Cardiac muscle cell (in vitro differentiated cells and primary cell): ENCODE measurements at regions not wholly inside any gene's neighbourhood (a gene's known extent, or its start where the extent isn't known, plus 50 kb on each side); places are given as distances from the start of the nearest gene placed in this dataset.

Experiments
- DNase-seq, 2 donors: peaks; one replicate each; pipeline versions ENCODE4 v3.0.0 to v3.0.0-alpha.2; 2010 to 2017; ENCODE audit warnings: low read depth in 1 of 2, low spot score in 1 of 2
- H3K27ac ChIP-seq: fragments of 200-600 bp; sonication (generic); 2 replicates; pipeline ENCODE4 v1.5.1; 2016
- H3K27me3 ChIP-seq: fragments of 200-600 bp; sonication (generic); 2 replicates; pipeline ENCODE4 v1.6.0; 2016; ENCODE audit warnings: control low read depth
- H3K36me3 ChIP-seq: fragments of 200-600 bp; sonication (generic); 2 replicates; pipeline ENCODE4 v1.5.1; 2016; ENCODE audit warnings: control low read depth
- H3K4me1 ChIP-seq: fragments of 200-600 bp; sonication (generic); 2 replicates; pipeline ENCODE4 v1.8.1; 2017; ENCODE audit warnings: low read depth, mild to moderate bottlenecking, mixed run types
- H3K4me3 ChIP-seq: fragments of 200-600 bp; sonication (generic); 2 replicates; pipeline ENCODE4 v1.5.1; 2016; ENCODE audit warnings: mild to moderate bottlenecking
- H3K9me3 ChIP-seq: fragments of 200-600 bp; sonication (generic); 2 replicates; pipeline ENCODE4 v1.5.1; 2017; ENCODE audit warnings: low read depth, mild to moderate bottlenecking, control low read depth
- TF ChIP-seq, protein P1 (sequence below): IDR thresholded peaks from 2 replicates; pipeline ENCODE4 v1.5.1; 2012; ENCODE audit warnings: low read depth, mild to moderate bottlenecking, low read length

- no peaks in the 10 kb centered on the region for H3K27me3 ChIP-seq
- H3K36me3 ChIP-seq = no peaks in the 10 kb centered on the region
- no peaks in the 10 kb centered on the region for H3K9me3 ChIP-seq
- peak in 1 of 2 donors; percentile 77 for DNase-seq
- H3K4me1 ChIP-seq = no peaks in the 10 kb centered on the region
- no peak overlapping the region for H3K4me3 ChIP-seq
- TF ChIP-seq, protein P1, sequence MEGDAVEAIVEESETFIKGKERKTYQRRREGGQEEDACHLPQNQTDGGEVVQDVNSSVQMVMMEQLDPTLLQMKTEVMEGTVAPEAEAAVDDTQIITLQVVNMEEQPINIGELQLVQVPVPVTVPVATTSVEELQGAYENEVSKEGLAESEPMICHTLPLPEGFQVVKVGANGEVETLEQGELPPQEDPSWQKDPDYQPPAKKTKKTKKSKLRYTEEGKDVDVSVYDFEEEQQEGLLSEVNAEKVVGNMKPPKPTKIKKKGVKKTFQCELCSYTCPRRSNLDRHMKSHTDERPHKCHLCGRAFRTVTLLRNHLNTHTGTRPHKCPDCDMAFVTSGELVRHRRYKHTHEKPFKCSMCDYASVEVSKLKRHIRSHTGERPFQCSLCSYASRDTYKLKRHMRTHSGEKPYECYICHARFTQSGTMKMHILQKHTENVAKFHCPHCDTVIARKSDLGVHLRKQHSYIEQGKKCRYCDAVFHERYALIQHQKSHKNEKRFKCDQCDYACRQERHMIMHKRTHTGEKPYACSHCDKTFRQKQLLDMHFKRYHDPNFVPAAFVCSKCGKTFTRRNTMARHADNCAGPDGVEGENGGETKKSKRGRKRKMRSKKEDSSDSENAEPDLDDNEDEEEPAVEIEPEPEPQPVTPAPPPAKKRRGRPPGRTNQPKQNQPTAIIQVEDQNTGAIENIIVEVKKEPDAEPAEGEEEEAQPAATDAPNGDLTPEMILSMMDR = no peak
- H3K27ac ChIP-seq = no peak overlapping the region
These were observed 78.7 kb upstream of the TINAGL1 start for GRCh38 chr1:31497601-31498000.

DNA sequence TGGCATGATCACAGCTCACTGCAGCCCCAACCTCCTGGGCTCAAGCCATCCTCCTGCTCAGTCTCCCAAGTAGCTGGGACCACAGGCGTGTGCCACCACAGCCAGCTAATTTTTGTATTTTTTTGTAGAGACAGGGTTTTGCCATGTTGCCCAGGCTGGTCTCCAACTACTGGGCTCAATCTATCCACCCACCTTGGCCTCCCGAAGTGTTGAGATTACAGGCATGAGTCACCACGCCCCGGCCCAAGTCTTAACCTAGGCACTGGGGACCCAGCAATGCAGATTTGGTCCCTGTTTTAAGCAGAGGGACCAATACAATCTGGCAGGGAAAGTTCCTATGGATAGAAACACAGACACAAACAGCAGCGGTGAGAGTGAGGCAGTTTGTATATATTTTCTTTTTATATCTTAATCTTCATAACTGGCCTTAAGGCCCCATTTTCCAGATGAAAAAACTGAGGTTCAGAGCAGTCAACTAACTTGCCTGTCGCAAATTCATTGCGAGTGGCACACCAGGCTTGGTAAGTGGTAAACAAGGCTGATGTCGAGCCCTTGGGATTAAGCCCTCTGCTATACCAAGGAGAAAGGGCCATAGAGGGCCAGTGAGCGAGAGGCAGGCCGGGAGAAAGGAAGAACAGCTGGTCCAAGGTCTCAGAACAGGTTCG, 77.8 kb upstream of the TINAGL1 start:
- no peaks in the 10 kb centered on the region for H3K27me3 ChIP-seq
- no peaks in the 10 kb centered on the region for H3K9me3 ChIP-seq
- H3K27ac ChIP-seq = no peak overlapping the region
- no peaks in the 10 kb centered on the region for H3K36me3 ChIP-seq
- DNase-seq = no peak
- TF ChIP-seq, protein P1 = no peak
- no peaks in the 10 kb centered on the region for H3K4me1 ChIP-seq
- H3K4me3 ChIP-seq = no peak overlapping the region

- TF ChIP-seq, protein P1 = peak; percentile 20
- Histone ChIP-seq H3K9me3 (no peaks in the 10 kb centered on the region), H3K4me3 (no peak overlapping the region), H3K27ac (no peak overlapping the region), H3K27me3 (no peaks in the 10 kb centered on the region), H3K4me1 (no peaks in the 10 kb centered on the region), H3K36me3 (no peaks in the 10 kb centered on the region)
- no peak for DNase-seq
These were observed 74.8 kb upstream of the TINAGL1 start for GRCh38 chr1:31501505-31501904.

GRCh38 chr1:31502253-31502652, 74.1 kb upstream of the TINAGL1 start:
- Histone ChIP-seq H3K9me3 (no peaks in the 10 kb centered on the region), H3K4me1 (no peaks in the 10 kb centered on the region), H3K36me3 (no peaks in the 10 kb centered on the region), H3K27me3 (no peaks in the 10 kb centered on the region), H3K4me3 (no peak overlapping the region), H3K27ac (no peak overlapping the region)
- TF ChIP-seq, protein P1 = no peak
- DNase-seq = no peak

- Histone ChIP-seq H3K9me3 (no peaks in the 10 kb centered on the region), H3K27ac (no peak overlapping the region), H3K4me1 (no peaks in the 10 kb centered on the region), H3K36me3 (no peaks in the 10 kb centered on the region), H3K4me3 (no peak overlapping the region), H3K27me3 (no peaks in the 10 kb centered on the region)
- DNase-seq = no peak
- TF ChIP-seq, protein P1 = no peak
These were observed 73.3 kb upstream of the TINAGL1 start for GRCh38 chr1:31502926-31503511.
